ENCODE measurements at regions not wholly inside any gene's neighbourhood (a gene's known extent, or its start where the extent isn't known, plus 50 kb on each side); places are given as distances from the start of the nearest gene placed in this dataset.

DNA sequence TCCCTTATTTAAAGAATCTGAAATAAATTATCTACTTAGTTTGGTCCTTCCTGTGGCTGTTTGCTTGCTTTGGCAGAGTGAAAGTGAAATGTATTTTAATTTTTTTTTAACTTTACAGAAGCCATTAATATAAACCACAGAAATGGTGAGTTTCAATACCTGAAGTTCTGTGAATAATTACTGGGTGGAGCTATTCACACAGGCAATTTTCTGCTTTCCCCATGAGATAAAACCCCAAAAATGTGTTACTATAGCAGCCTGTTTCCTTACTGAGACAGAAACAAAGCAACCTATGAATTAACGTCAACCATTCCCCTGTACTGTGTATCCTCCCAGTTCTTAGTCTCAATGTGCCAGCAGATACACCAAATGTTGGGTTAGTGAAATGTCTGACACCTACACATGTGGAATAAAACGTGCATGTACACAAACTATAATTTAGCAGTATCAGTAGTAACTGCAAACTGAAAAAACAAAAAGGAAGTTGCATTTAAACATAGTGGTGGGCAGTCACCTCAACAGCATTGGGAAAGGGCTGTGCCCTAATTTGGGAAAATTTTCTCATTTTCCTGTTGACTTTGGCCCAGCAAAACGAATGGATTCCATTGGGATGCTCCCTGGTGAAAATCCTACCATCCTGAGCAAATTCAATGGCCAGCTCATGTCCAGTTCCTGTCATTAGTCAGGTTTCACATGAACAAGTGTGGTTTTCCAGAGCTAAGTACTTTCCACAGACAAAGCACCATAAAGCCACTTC, 73.1 kb upstream of the RMDN2 start:
- Mint-ChIP-seq H3K4me3 (peak overlapping the region; percentile 41), H3K27me3 (no peaks in the 10 kb centered on the region), H3K36me3 (no peaks in the 10 kb centered on the region), H3K27ac (peak overlapping the region; percentile 66 to 84), H3K9me3 (no peaks in the 10 kb centered on the region), H3K4me1 (ENCODE audit: low read depth in 2 of 2) (peaks cover 24% of the 10 kb centered on the region in 2 donors)
- ATAC-seq (no peak), DNase-seq (ENCODE audit: low spot score) (no peak)

DNA sequence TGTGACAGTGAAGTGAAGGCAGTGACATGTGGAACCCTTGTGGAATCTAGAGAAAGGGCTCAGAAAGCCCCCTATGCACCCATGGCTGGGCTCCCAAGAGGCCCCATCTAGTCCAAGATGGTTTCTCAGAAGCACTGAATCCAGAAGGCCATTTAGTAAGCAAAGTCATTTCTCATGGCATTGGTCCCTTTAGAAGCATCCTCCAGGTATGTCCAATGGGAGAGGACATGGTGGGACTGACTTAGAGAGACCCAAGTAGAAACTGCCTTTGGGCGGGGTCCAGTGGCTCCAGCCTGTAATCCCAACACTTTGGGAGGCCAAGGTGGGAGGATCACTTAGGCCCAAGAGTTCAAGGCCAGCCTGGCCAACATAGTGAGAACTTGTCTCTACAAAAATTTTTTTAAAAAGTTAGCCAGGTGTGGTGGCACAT, 72.5 kb upstream of the RMDN2 start:
- no peak for ATAC-seq
- no peaks in the 10 kb centered on the region for H3K9me3 Mint-ChIP-seq
- no peaks in the 10 kb centered on the region for H3K27me3 Mint-ChIP-seq
- H3K4me3 Mint-ChIP-seq = no peak overlapping the region
- H3K4me1 Mint-ChIP-seq (ENCODE audit: low read depth in 2 of 2) = peaks cover 24% of the 10 kb centered on the region in 2 donors
- DNase-seq (ENCODE audit: low spot score) = no peak
- no peaks in the 10 kb centered on the region for H3K36me3 Mint-ChIP-seq
- H3K27ac Mint-ChIP-seq = no peak overlapping the region

DNA sequence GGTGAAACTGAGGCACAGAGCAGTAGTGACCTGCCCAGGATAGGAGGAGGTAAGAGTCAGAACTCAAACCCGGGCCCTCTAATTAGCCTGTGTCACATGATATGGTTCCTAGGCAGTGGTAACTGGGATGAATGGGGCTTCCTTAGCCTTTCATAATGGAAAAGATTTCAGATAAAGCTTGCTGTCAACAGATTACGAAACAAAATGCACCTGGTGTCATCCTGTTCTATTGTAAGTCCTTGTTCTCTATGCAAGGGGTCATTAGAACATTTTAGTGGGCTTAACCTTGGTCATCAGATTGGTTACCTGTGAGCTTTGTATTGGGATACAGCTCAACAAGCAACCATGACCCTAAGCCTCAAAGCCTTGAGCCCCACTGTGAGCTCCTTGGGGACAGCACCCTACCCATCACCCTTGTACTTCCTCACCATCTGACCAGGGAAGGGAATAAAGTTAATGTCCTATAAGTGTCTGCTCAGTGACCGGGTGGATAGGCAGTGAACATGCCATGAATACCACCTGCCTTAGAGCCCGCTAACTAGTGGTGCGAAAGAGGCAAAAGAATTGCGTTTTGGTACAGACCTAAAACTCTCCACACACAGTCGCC, 70.3 kb upstream of the RMDN2 start:
- Mint-ChIP-seq H3K27me3 (peaks cover 0 to 5% of the 10 kb centered on the region in 2 donors), H3K4me1 (ENCODE audit: low read depth in 2 of 2) (peaks cover 21 to 24% of the 10 kb centered on the region in 2 donors), H3K4me3 (no peak overlapping the region), H3K9me3 (no peaks in the 10 kb centered on the region), H3K27ac (no peak overlapping the region), H3K36me3 (peaks cover 4% of the 10 kb centered on the region)
- ATAC-seq (no peak), DNase-seq (ENCODE audit: low spot score) (no peak)

- no peak for DNase-seq (ENCODE audit: low spot score)
- Mint-ChIP-seq H3K4me1 (ENCODE audit: low read depth in 2 of 2) (peaks cover 18 to 21% of the 10 kb centered on the region in 2 donors), H3K27me3 (peaks cover 0 to 5% of the 10 kb centered on the region in 2 donors), H3K27ac (no peak overlapping the region), H3K36me3 (peaks cover 4% of the 10 kb centered on the region), H3K4me3 (no peak overlapping the region), H3K9me3 (no peaks in the 10 kb centered on the region)
- peak in 1 of 2 donors; percentile 40 for ATAC-seq
Measured at GRCh38 chr2:37855283-37856041, 69.6 kb upstream of the RMDN2 start.

GRCh38 chr2:37856101-37856751, 68.9 kb upstream of the RMDN2 start:
- Mint-ChIP-seq H3K36me3 (peaks cover 4% of the 10 kb centered on the region), H3K27ac (peak overlapping the region in 1 of 2 donors; percentile 30), H3K27me3 (peaks cover 0 to 5% of the 10 kb centered on the region in 2 donors), H3K9me3 (no peaks in the 10 kb centered on the region), H3K4me3 (no peak overlapping the region), H3K4me1 (ENCODE audit: low read depth in 2 of 2) (peaks cover 16 to 18% of the 10 kb centered on the region in 2 donors)
- ATAC-seq = no peak
- DNase-seq (ENCODE audit: low spot score) = no peak

GRCh38 chr2:37857575-37858399, 67.3 kb upstream of the RMDN2 start:
- H3K27ac Mint-ChIP-seq = no peak overlapping the region

DNA sequence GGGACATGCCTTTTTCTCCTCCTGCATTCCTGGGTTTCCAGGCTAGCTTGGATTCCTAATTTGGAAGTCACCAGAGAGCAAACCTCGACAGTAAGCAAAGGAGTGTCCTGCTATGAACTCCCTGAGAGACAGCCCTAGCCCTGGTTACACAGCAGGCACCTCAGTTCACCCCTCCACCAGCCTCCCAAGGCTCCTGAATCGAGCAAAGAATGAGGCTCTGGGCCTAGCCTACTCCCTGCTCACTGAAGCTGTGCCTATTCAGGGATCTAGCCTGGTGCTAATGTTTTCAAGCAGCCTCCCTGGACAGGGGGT, 66.7 kb upstream of the RMDN2 start:
- no peak overlapping the region for H3K4me3 Mint-ChIP-seq
- ATAC-seq (no peak), DNase-seq (ENCODE audit: low spot score) (no peak)
- peaks cover 4% of the 10 kb centered on the region for H3K36me3 Mint-ChIP-seq
- no peaks in the 10 kb centered on the region for H3K9me3 Mint-ChIP-seq
- no peak overlapping the region for H3K27ac Mint-ChIP-seq
- peaks cover 17% of the 10 kb centered on the region in 2 donors for H3K27me3 Mint-ChIP-seq
- H3K4me1 Mint-ChIP-seq (ENCODE audit: low read depth in 2 of 2) = peaks cover 5 to 9% of the 10 kb centered on the region in 2 donors

More at GRCh38 chr2:37857575-37858399, 67.3 kb upstream of the RMDN2 start:
- ATAC-seq (no peak), DNase-seq (ENCODE audit: low spot score) (no peak)
- no peak overlapping the region for H3K4me3 Mint-ChIP-seq
- H3K36me3 Mint-ChIP-seq = peaks cover 4% of the 10 kb centered on the region
- H3K27me3 Mint-ChIP-seq = peaks cover 12 to 13% of the 10 kb centered on the region in 2 donors
- peaks cover 5 to 9% of the 10 kb centered on the region in 2 donors for H3K4me1 Mint-ChIP-seq (ENCODE audit: low read depth in 2 of 2)
- no peaks in the 10 kb centered on the region for H3K9me3 Mint-ChIP-seq

GRCh38 chr2:37858725-37859267, 66.3 kb upstream of the RMDN2 start:
- H3K9me3 Mint-ChIP-seq = no peaks in the 10 kb centered on the region
- peaks cover 5 to 9% of the 10 kb centered on the region in 2 donors for H3K4me1 Mint-ChIP-seq (ENCODE audit: low read depth in 2 of 2)
- no peak overlapping the region for H3K27ac Mint-ChIP-seq
- no peak overlapping the region for H3K4me3 Mint-ChIP-seq
- DNase-seq (ENCODE audit: low spot score) = no peak
- H3K36me3 Mint-ChIP-seq = peaks cover 4% of the 10 kb centered on the region
- peak in 1 of 2 donors; percentile 22 for ATAC-seq
- H3K27me3 Mint-ChIP-seq = peaks cover 21 to 22% of the 10 kb centered on the region in 2 donors

DNA sequence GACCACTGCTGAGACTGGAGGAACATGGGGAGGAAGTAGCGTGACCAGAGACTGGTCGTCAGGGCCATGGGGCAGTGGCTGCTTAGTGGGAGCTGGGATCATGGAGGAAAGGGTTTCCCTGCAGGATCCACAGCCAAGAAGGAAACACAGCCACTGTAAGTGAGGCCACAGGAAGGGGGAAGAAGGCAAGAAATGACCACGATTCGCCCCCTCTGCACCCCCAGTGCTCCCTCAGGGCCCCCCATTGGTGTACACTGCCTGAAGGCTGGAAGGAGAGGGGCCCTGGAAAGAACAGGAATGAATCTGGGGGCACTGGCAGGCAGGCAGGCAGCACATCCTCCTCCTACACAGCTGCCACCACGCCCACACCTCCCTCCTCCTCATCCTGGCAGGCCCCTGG, 62.5 kb upstream of the RMDN2 start:
- no peak for ATAC-seq
- H3K4me3 Mint-ChIP-seq = no peak overlapping the region
- peaks cover 34 to 46% of the 10 kb centered on the region in 2 donors for H3K27me3 Mint-ChIP-seq

GRCh38 chr2:37864217-37864616, 60.9 kb upstream of the RMDN2 start:
- H3K36me3 Mint-ChIP-seq = peaks cover 4% of the 10 kb centered on the region
- ATAC-seq (no peak), DNase-seq (ENCODE audit: low spot score) (no peak)
- H3K27me3 Mint-ChIP-seq = peaks cover 38 to 52% of the 10 kb centered on the region in 2 donors
- H3K27ac Mint-ChIP-seq = no peak overlapping the region
- no peak overlapping the region for H3K4me3 Mint-ChIP-seq
- H3K4me1 Mint-ChIP-seq (ENCODE audit: low read depth in 2 of 2) = peaks cover 3 to 5% of the 10 kb centered on the region in 2 donors
- no peaks in the 10 kb centered on the region for H3K9me3 Mint-ChIP-seq

More for the DNA sequence above, 62.5 kb upstream of the RMDN2 start:
- H3K4me1 Mint-ChIP-seq (ENCODE audit: low read depth in 2 of 2) = peaks cover 3 to 5% of the 10 kb centered on the region in 2 donors
- H3K27ac Mint-ChIP-seq = no peak overlapping the region
- H3K36me3 Mint-ChIP-seq = peaks cover 4% of the 10 kb centered on the region
- DNase-seq (ENCODE audit: low spot score) = no peak
- no peaks in the 10 kb centered on the region for H3K9me3 Mint-ChIP-seq

DNA sequence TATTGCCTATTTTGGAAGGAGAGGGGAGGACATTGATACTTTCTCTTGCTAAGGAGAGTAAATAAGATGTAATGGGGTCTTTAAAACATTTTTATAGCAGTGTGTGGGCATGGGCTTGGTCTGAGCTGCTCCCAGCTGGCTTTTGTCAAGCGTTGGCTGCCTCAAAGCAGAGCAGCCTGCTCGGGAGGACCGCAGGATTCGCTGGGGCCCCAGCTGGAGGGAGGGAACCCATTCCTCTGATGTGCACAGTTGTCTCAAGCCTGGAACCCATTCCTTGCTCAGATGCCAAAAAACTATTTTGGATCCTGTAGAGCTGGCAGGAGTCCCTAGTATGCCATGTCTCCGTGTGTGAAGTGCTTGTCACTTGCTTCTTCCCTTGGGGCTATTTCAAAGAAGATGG, 59.4 kb upstream of the RMDN2 start:
- H3K27ac Mint-ChIP-seq = no peak overlapping the region
- peaks cover 34 to 52% of the 10 kb centered on the region in 2 donors for H3K27me3 Mint-ChIP-seq
- no peak overlapping the region for H3K4me3 Mint-ChIP-seq

DNA sequence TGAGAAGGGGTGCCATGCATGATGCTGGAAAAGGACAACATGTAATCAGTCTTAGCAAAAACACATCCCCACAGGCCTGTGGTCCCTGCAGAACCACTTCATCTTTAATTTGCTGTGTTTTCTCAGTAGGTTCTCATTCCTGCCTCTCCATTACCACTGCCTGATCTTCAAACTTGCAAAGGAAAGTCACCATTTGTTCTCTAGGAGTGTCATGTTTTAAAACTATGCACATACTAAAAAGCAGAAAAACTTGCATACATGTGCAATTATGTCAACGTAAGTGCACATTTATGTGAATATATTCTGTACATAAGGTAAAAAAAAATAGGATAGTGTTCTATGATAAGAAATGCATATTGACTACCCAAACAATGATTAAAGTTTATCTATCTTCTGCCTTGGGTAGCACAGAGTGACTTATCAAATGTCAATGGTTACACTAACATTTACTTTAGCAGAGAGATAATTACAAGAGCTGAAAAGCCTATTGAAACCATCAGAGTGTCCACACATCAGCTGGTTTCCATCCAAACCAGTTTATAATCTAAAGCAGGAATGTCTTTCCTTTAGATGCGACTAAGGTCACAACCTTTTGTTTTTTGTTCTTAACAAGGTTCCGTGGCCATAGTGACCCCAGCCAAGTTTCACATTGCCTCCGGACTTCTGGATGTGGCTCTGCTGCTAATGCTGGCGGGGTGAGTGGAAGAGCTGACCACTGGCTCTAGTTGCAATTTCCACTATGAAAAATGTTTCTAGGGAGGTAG, 58.7 kb upstream of the RMDN2 start:
- ATAC-seq (no peak), DNase-seq (ENCODE audit: low spot score) (no peak)
- peaks cover 0 to 8% of the 10 kb centered on the region in 2 donors for H3K4me1 Mint-ChIP-seq (ENCODE audit: low read depth in 2 of 2)
- no peak overlapping the region for H3K27ac Mint-ChIP-seq
- H3K9me3 Mint-ChIP-seq = no peaks in the 10 kb centered on the region
- H3K4me3 Mint-ChIP-seq = no peak overlapping the region
- H3K36me3 Mint-ChIP-seq = no peaks in the 10 kb centered on the region
- H3K27me3 Mint-ChIP-seq = peaks cover 34 to 52% of the 10 kb centered on the region in 2 donors

More for the DNA sequence above, 59.4 kb upstream of the RMDN2 start:
- ATAC-seq = no peak
- H3K36me3 Mint-ChIP-seq = no peaks in the 10 kb centered on the region
- no peak for DNase-seq (ENCODE audit: low spot score)
- H3K9me3 Mint-ChIP-seq = no peaks in the 10 kb centered on the region
- H3K4me1 Mint-ChIP-seq (ENCODE audit: low read depth in 2 of 2) = peaks cover 0 to 1% of the 10 kb centered on the region in 2 donors

All from natural killer cell treated with Interleukin-12 subunit alpha and Interleukin-12 subunit beta and Interleukin-15 and Interleukin-18, amount 100 ng/mL, for 72 hours (primary cell).